ENCODE measurements at regions not wholly inside any gene's neighbourhood (a gene's known extent, or its start where the extent isn't known, plus 50 kb on each side); places are given as distances from the start of the nearest gene placed in this dataset.
"Not testable (repeated sequence)": the region's sequence is repeated elsewhere in the genome, so short reads cannot be mapped to it uniquely, and the experiment has no call there.

DNA sequence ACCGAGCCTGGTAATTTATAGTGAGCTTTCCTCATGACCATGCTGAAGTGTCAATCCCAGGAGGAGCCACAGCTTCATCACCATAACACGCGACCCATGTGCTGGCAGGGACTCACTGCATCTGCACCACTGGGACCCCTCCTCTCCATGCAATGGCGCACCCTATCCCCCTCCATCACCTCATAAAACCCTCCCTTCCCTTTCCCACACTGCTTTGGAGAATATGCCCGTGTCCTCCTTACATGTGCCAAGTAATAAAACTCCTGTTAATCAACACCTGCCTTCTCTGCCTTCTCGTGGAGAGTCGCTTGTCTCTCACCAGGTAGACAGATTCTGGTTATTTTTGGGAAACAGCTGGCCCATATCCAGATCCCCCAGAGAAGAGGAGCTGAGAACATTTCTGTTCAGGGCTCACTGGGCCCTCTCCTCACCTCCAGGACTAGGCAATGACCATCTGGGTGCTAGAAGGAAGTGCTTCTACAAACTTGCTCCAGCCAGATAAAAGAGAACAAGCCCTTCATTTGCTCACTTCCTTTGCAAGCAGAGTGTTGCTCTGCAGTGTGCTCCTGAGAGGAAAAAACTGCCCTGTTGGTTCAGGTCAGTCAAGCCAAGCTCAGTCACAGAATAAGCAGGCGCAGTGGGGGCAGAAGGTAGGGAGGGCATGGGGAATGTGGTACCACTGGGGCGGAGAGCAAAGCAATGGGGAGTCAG, 894.3 kb downstream of the UQCRFS1 start:
- DNase-seq (ENCODE audit: low read depth), result no peak

DNA sequence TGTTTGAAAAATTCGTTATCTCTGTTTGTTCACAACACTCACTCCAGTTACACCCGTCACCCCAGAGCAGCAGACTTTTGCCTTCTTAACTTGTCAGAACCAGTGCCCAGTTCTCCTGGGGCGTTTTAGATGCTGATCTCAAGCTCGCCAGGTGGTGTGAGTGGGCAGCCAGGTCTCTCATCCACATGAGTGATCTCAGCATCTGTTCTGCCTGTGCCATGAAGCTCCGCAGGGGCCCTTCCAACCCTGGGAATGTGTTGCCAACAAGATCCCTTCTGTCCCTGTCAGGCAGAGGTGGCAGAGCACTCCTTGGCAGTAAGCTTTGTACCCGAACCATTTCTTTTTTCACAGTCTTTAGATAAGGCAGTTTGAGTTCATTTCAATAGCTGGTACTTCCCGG, 896.5 kb downstream of the UQCRFS1 start:
- no peak for DNase-seq (ENCODE audit: low read depth)

GRCh38 chr19:28314756-28315155, 898.2 kb downstream of the UQCRFS1 start:
- DNase-seq (ENCODE audit: low read depth), result no peak

DNA sequence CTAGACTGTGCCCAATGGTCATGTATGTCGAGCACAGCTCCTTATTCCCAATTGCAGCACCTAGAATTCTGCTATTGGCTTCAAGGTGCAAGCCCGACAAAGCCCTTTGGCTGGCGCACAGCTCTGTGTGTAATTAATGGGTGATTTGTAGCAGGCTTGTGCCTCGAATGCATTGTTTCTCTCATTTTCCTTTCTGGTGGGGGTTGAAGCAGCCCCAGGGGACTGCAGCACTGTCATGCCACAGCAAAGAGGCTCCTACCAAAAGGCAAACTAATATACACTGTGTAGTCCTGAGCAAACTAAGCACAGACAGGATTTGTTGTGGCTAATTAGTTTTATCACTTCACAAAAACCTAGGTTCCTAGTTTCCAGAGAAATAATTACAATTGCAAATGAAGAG, 898.7 kb downstream of the UQCRFS1 start:
- no peak for DNase-seq (ENCODE audit: low read depth)

DNA sequence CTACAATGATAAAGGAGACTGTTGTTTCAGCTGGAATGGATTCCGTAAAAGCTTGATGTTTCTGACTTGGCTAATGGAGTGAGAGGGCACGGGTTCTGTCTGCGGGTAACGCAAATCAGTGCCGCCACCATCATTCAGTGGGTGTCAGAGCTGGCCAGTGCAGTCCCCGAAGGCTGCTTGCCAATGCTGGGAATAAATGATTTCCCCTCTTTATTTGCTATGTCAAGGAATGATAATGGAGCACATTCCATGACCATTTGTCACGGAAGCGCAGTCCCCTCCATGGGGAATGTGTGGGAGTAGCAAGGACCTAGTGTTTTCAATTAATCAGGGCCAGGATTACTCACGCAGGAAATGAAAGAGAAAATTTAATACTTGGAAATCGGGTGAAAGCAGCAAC, 899.3 kb downstream of the UQCRFS1 start:
- DNase-seq (ENCODE audit: low read depth), result no peak

DNA sequence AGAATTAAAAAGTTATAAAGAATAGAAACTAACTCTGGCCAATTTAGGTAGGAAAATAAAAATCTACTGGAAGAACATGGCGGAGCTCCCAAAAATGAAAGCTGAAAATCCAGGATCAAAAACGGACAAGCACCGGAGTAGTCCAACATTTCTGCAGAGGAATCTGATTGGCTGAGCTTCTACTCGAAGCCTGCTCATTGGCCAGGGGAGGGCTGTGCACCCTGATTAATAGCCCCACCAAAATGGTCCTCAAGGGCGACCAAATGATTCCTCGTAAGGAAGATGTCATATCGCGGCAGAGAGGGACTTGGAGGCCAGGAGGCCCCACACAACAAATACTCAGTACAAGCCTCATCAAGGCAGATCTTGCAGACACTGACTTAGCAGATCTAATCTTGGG, 900.7 kb downstream of the UQCRFS1 start:
- DNase-seq (ENCODE audit: low read depth), result no peak

GRCh38 chr19:28310829-28311228, 902.1 kb downstream of the UQCRFS1 start:
- not testable (repeated sequence) for DNase-seq (ENCODE audit: low read depth)

DNA sequence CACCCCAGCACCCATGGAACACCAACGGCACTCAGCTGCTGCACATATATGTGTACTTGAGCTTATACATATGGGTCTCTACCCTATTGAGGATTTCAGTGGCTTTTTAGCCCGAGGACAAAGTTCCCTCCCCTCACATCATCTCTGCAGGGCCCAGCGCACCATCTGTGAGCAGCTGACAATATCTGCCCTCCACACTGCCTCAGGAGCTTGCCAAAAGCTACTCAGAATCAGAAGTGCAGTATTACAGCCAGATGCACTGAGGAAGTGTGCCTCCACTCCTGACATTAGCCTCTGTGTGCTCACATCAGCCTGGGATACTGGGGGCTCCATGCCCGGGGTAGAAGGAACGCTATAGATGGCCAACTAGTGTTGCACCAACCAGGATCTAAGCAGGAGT, 903.9 kb downstream of the UQCRFS1 start:
- DNase-seq (ENCODE audit: low read depth), result no peak

- no peak for DNase-seq (ENCODE audit: low read depth)
Measured at GRCh38 chr19:28307963-28308362, 905.0 kb downstream of the UQCRFS1 start.

DNA sequence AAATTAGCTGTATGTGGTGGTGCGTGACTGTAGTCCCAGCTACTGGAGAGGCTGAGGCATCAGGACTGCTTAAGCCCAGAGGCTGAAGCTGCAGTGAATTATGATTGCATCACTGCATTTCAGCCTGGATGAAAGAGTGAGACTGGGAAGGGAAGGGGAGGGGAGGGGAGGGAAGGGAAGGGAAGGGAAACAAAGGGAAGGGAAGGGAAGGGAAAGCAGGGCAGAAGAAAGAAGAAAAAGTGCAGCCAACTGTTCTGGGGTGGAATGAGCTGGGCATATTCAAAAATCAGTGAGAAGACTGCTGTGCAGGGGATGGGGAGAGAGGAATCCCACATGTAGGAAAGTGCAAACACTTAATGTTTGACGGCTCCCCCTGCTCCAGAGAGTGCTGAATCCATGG, 905.5 kb downstream of the UQCRFS1 start:
- DNase-seq (ENCODE audit: low read depth), result no peak

DNA sequence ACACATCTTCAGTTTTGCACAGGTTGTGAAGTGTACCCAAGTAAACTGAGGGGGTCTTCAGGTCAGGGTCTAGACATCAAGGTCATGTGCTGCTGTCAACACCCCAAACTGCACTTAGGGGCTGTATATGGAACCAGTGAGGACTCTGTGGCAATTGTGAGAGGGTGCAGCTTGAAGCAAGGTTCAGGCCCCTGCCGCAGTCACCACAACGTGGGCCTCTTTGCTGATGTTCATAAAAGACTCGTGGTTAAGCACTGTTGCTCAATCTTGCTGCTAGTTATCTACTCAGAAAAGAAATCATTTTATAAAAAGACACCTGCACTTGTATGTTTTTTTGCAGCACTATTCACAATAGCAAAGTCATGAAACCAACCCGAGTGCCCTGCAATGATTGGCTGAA, 907.4 kb downstream of the UQCRFS1 start:
- DNase-seq (ENCODE audit: low read depth), result no peak

DNA sequence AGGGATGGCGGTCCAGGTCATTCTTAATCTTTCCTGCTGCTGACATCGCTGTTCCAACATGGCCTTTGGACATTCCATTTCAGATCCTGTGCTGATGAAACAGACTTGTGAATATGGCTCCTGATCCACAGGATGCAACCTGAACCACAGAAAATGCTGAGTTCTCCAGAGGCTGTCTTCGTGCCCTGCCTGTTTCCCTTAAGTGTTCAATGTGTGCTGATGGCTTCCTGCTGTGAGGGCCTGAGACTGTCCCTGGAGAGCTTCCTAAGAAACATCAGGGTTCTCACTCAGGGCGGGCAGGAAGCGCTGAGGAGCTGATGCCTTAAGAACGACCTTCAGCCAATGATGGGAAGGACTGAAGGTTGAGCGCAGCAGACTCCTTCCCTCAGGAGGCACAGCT, 909.4 kb downstream of the UQCRFS1 start:
- DNase-seq (ENCODE audit: low read depth), result no peak

- no peak for DNase-seq (ENCODE audit: low read depth)
Measured at GRCh38 chr19:28301961-28302360, 911.0 kb downstream of the UQCRFS1 start.

DNA sequence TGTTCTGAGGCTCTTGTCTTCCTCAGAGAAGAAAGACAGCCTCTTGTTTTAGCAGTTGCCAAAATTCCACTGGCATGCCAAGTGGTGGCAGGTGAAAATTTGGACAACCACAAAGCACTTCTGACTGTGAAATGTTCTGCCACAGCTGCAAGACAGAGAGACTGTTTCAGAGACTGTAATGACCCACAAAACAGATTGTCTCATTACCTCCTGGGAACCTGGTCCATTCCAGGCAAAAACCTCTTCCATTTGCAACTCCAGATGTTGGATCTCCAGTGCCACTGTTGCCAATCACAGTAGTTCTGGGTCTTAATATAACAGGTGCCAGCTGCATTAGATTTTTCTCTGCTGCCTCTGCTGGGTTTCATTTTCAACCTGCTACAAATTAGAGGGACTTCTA, 911.5 kb downstream of the UQCRFS1 start:
- no peak for DNase-seq (ENCODE audit: low read depth)

- no peak for DNase-seq (ENCODE audit: low read depth)
Measured at GRCh38 chr19:28299649-28300048, 913.3 kb downstream of the UQCRFS1 start.

- DNase-seq (ENCODE audit: low read depth), result no peak
Measured at GRCh38 chr19:28297586-28298157, 915.3 kb downstream of the UQCRFS1 start.

- no peak for DNase-seq (ENCODE audit: low read depth)
Measured at GRCh38 chr19:28297036-28297435, 915.9 kb downstream of the UQCRFS1 start.

GRCh38 chr19:28296506-28296905, 916.4 kb downstream of the UQCRFS1 start:
- DNase-seq (ENCODE audit: low read depth), result no peak

DNA sequence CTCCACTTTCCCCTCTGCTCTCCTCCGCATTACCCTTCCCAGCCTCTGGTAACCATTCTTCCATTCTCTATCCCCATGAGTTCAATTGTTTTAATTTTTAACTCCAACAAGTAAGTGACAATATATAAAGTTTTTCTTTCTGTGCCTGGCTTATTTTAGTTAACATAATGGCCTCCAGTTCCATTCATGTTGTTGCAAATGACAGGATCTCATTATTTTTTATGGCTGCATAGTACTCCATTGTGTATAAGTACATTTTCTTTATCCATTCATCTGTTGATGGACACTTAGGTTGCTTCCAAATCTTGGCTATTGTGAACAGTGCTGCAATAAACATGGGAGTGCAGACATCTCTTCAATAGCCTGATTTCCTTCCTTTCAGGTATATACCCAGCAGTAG, 918.0 kb downstream of the UQCRFS1 start:
- not testable (repeated sequence) for DNase-seq (ENCODE audit: low read depth)

GRCh38 chr19:28294395-28294794, 918.6 kb downstream of the UQCRFS1 start:
- no peak for DNase-seq (ENCODE audit: low read depth)

DNA sequence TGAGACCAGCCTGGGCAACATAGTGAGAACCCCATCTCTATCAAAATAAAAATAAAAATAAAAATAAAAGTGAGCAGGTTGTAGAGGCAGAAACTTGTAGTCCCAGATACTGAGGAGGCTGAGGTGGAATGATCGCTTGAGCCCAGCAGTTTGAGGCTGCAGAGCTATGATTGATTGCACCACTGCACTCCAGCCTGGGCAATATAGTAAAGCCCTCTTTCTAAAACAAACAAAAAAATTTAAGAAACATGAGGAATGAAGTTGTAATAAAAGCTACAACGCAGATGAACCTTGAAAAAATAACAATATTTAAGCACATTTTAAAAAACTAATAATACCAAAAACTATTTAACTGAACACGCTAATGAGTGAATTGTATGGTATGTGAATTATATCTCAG, 919.3 kb downstream of the UQCRFS1 start:
- no peak for DNase-seq (ENCODE audit: low read depth)

DNA sequence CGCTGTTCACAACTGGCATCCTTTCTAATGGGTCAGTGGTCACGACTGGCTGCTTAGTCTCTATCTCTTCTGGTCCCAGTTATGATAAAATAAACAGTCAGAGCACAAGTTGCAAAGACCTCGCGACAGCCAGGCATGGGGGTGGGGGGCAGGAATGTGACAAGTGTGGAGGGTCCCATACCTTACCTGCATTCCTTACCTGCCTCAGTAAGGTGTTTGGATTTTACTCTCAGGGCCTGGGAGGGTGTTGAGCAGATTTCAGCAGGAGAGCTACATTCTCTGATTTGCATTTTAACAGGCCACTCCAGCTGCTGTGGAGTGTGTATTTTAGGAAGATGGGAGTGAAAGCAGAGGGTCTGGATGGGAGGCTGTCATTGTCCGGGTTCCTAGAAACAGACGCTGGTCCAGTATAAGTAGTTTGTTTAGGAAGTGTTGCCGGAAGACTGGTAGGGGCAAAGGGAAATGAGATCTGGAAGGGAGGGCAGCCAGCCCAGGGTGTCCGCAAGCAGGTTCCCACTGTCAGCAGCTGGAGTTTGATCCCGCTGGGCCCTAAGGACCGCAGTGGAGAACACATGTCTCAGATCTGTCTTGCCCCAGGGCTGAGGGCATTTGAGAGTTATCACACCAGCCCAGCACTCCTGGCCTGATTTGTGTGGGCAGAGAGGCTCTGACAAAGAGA, 920.0 kb downstream of the UQCRFS1 start:
- DNase-seq (ENCODE audit: low read depth), result no peak

DNA sequence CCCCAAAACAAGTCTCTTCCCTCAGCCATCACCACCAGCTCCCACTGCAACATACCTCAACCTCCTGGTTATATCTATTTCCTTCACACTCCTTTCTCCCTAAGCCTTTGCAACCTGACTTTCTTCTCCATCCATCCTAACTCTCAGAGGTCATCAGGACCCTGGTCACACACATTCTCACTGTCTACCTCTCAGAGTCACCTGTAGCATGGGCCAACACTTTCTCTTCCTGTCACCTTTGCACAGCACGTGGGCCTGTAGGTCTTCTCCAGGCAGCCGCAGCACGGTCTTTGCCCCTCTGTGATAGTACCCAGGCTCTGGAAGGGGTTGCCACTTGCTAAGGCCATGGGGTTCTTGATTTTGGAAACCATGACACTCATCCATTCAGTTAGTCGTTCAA, 921.1 kb downstream of the UQCRFS1 start:
- no peak for DNase-seq (ENCODE audit: low read depth)

Measured in activated T-helper 9 cell treated with anti-CD3 and anti-CD28 coated beads, Interleukin-2, amount 50 U/mL, for 16 hours (primary cell).